B cell (primary cell): ENCODE measurements at regions not wholly inside any gene's neighbourhood (a gene's known extent, or its start where the extent isn't known, plus 50 kb on each side); places are given as distances from the start of the nearest gene placed in this dataset.

Experiments
- ATAC-seq: fragments of 200-7000 bp; cut with Tn5 transposase; one replicate; pipeline ENCODE4 v1.10.0; 2021; ENCODE audit warnings: low read depth, mild to moderate bottlenecking, moderate number of reproducible peaks, moderate library complexity
- CTCF ChIA-PET: fragments of 350-600 bp; sonication (Branson Sonifier 250); formaldehyde crosslinking; loops from one replicate; lab custom pipeline; 2021; ENCODE audit warnings: antibody characterized with exemption, inconsistent platforms; lab: Charles Lee
- POLR2A ChIA-PET: fragments of 350-600 bp; sonication (Branson Sonifier 250); formaldehyde crosslinking; loops from one replicate; lab custom pipeline; 2021; ENCODE audit warnings: antibody characterized with exemption; lab: Charles Lee
- DNase-seq: peaks from one replicate; pipeline ENCODE4 v3.0.0; 2013
- H2AFZ ChIP-seq: 2 replicates; pipeline ENCODE4 v1.6.1; 2012; ENCODE audit warnings: mild to moderate bottlenecking, low read depth, low read length; ENCODE audit not compliant: insufficient read depth, poor library complexity, severe bottlenecking
- H3K27ac ChIP-seq, 2 donors: 1 replicate in 1 of 2; 2 replicates in 1 of 2; pipeline ENCODE4 v1.5.1; 2012 to 2013; ENCODE audit warnings: low read length in 2 of 2, mild to moderate bottlenecking in 2 of 2, moderate library complexity in 1 of 2
- H3K27me3 ChIP-seq, 4 experiments: fragments of 200-600 bp in 1 of 4; sonication (generic) in 1 of 4; replicated peaks in 1 of 4; 1 replicate in 2 of 4; 2 replicates in 2 of 4; pipeline versions ENCODE4 v1.6.1 to v1.7.0; 2013 to 2016; ENCODE audit warnings: low read length in 3 of 4, mild to moderate bottlenecking in 2 of 4, mixed read lengths in 1 of 4, moderate library complexity in 1 of 4; ENCODE audit not compliant: insufficient read depth in 4 of 4, control insufficient read depth in 3 of 4; ENCODE audit errors: control extremely low read depth in 1 of 4
- H3K36me3 ChIP-seq, 2 experiments: replicated peaks in 1 of 2; 1 replicate in 1 of 2; 2 replicates in 1 of 2; pipeline versions ENCODE4 v1.6.1 to v1.7.1; 2013; ENCODE audit warnings: low read length in 1 of 2; ENCODE audit not compliant: insufficient read depth in 2 of 2, control insufficient read depth in 1 of 2; ENCODE audit errors: control extremely low read depth in 1 of 2, extremely low read depth in 1 of 2
- H3K4me1 ChIP-seq, 2 donors: fragments of 200-600 bp in 1 of 2; sonication (generic) in 1 of 2; 1 replicate in 1 of 2; 2 replicates in 1 of 2; pipeline versions ENCODE4 v1.5.1 to v1.6.1; 2013 to 2017; ENCODE audit warnings: low read length in 2 of 2; ENCODE audit not compliant: control insufficient read depth in 2 of 2, insufficient read depth in 2 of 2
- H3K4me2 ChIP-seq: replicated peaks from 2 replicates; pipeline ENCODE3; 2012; ENCODE audit warnings: mild to moderate bottlenecking, low read depth, low read length; ENCODE audit not compliant: poor library complexity, severe bottlenecking
- H3K4me3 ChIP-seq, 5 experiments: fragments of 200-600 bp in 1 of 5; sonication (generic) in 1 of 5; 1 replicate in 3 of 5; 2 replicates in 2 of 5; pipeline versions ENCODE4 v1.5.1 to v1.7.0; 2011 to 2016; ENCODE audit warnings: low read length in 4 of 5, mild to moderate bottlenecking in 4 of 5, low read depth in 2 of 5, control low read depth in 1 of 5, moderate library complexity in 1 of 5; ENCODE audit not compliant: insufficient read depth in 1 of 5; ENCODE audit errors: control extremely low read depth in 1 of 5, extremely low read depth in 1 of 5
- H3K79me2 ChIP-seq: fragments of 200-600 bp; sonication (generic); one replicate; pipeline ENCODE4 v1.6.0; 2016; ENCODE audit warnings: low read length; ENCODE audit not compliant: control insufficient read depth, insufficient read depth
- H3K9ac ChIP-seq: fragments of 200-600 bp; sonication (generic); 2 replicates; pipeline ENCODE4 v1.6.1; 2017; ENCODE audit warnings: mild to moderate bottlenecking, low read length, moderate library complexity
- H3K9me3 ChIP-seq, 3 donors: one replicate each; pipeline versions ENCODE4 v1.6.1 to v1.7.1; 2013; ENCODE audit warnings: low read length in 2 of 3; ENCODE audit not compliant: control insufficient read depth in 2 of 3, insufficient read depth in 1 of 3; ENCODE audit errors: control extremely low read depth in 1 of 3
- H4K20me1 ChIP-seq: 2 replicates; pipeline ENCODE4 v1.6.0; 2012; ENCODE audit warnings: mild to moderate bottlenecking, low read length; ENCODE audit not compliant: insufficient read depth, control insufficient read depth, poor library complexity, severe bottlenecking
- H3K27ac Mint-ChIP-seq: one replicate; pipeline ENCODE4 v1.8.0; 2021; ENCODE audit warnings: mixed read lengths
- H3K27me3 Mint-ChIP-seq: one replicate; pipeline ENCODE4 v1.8.0; 2021; ENCODE audit warnings: mixed read lengths
- H3K4me1 Mint-ChIP-seq: one replicate; pipeline ENCODE4 v1.8.0; 2021; ENCODE audit warnings: mixed read lengths
- H3K4me3 Mint-ChIP-seq: one replicate; pipeline ENCODE4 v1.8.0; 2021; ENCODE audit warnings: mixed read lengths
- H3K9me3 Mint-ChIP-seq: one replicate; pipeline ENCODE4 v1.8.0; 2022; ENCODE audit warnings: mixed read lengths; ENCODE audit not compliant: insufficient read depth
- EZH2 ChIP-seq: IDR thresholded peaks from 2 replicates; pipeline ENCODE4 v1.6.1; 2012; ENCODE audit warnings: borderline replicate concordance, low read depth, mild to moderate bottlenecking, moderate library complexity, low read length; ENCODE audit not compliant: insufficient read depth, poor library complexity, severe bottlenecking
- WGBS: methylation state at CpG from one replicate; pipeline ENCODE4 v1.1.5; 2013; ENCODE audit warnings: missing lambda C conversion rate; ENCODE audit not compliant: insufficient coverage; 5-methylcytosine and 5-hydroxymethylcytosine counted together
- intact Hi-C: fragments of 100-400 bp; cut with micrococcal nuclease; formaldehyde crosslinking; loops from one replicate; pipeline ENCODE4 v1.10.0; 2022
- TF ChIP-seq, protein P1 (sequence below): fragments of 200-600 bp; IDR thresholded peaks from one replicate; pipeline ENCODE4 v1.8.0; 2022; ENCODE audit warnings: antibody characterized with exemption, mild to moderate bottlenecking

DNA sequence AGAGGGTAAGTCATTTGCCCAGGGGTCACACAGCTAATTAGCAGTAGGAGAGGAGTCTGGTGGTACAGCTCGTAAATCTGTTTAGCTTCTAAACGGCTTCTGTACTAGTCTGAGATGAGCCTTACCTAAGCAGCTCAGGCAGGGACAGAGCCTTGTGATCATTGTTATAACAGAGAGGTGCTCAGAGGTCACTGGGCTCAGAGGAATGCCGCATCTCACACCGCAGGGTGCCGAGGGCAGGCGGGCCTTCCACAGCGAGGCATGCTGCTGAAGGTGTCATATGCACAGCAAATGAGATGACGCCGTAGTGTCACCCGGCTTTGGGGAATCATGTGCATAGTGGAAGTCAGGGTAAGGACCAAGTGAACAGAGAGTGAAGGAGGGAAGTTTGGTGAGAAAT is 305.2 kb upstream of the FMN2 start:
- no peak for ATAC-seq
- Histone ChIP-seq H3K9me3 (no peaks in the 10 kb centered on the region), H4K20me1 (no peaks in the 10 kb centered on the region), H3K36me3 (no peaks in the 10 kb centered on the region), H3K4me3 (no peak overlapping the region), H3K27ac (no peak overlapping the region), H3K79me2 (no peaks in the 10 kb centered on the region), H3K27me3 (no peaks in the 10 kb centered on the region), H3K4me1 (no peaks in the 10 kb centered on the region), H2AFZ (no peak overlapping the region), H3K4me2 (no peak overlapping the region), H3K9ac (no peak overlapping the region)
- TF ChIP-seq EZH2: no peak
- TF ChIP-seq, protein P1, sequence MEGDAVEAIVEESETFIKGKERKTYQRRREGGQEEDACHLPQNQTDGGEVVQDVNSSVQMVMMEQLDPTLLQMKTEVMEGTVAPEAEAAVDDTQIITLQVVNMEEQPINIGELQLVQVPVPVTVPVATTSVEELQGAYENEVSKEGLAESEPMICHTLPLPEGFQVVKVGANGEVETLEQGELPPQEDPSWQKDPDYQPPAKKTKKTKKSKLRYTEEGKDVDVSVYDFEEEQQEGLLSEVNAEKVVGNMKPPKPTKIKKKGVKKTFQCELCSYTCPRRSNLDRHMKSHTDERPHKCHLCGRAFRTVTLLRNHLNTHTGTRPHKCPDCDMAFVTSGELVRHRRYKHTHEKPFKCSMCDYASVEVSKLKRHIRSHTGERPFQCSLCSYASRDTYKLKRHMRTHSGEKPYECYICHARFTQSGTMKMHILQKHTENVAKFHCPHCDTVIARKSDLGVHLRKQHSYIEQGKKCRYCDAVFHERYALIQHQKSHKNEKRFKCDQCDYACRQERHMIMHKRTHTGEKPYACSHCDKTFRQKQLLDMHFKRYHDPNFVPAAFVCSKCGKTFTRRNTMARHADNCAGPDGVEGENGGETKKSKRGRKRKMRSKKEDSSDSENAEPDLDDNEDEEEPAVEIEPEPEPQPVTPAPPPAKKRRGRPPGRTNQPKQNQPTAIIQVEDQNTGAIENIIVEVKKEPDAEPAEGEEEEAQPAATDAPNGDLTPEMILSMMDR: no peak
- peaks cover 4% of the 10 kb centered on the region for H3K9me3 Mint-ChIP-seq
- WGBS: 91% methylated on average over 9 of the region's 10 CpGs
- H3K4me3 Mint-ChIP-seq: no peak overlapping the region
- no peak overlapping the region for H3K27ac Mint-ChIP-seq
- intact Hi-C loops: no loop called here
- DNase-seq: no peak
- ChIA-PET CTCF (no interaction called here), POLR2A (no interaction called here)
- no peaks in the 10 kb centered on the region for H3K27me3 Mint-ChIP-seq
- H3K4me1 Mint-ChIP-seq: no peaks in the 10 kb centered on the region

DNA sequence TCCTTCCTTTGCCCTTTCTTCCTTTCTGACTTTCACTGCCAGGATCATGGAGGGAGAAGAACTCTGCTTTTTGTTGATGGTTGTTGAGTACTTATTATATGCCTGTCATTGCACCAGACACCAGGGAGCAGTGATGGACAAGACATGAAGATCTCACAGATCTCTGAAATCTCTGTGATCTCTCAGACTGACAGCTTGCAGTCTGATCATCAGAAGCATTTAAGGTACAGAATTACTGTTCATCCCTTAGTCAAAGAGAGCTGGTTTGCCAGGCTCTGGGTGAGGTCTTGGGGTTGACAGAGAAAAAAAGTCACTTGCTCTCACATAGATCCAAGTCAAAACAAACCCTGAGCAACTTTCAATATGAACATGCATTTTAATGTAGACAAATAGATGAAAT is 299.5 kb upstream of the FMN2 start:
- Histone ChIP-seq H3K9ac (no peak overlapping the region), H3K9me3 (no peaks in the 10 kb centered on the region), H4K20me1 (no peaks in the 10 kb centered on the region), H3K36me3 (no peaks in the 10 kb centered on the region), H3K79me2 (no peaks in the 10 kb centered on the region), H3K27ac (no peak overlapping the region), H3K27me3 (no peaks in the 10 kb centered on the region), H2AFZ (no peak overlapping the region), H3K4me3 (no peak overlapping the region), H3K4me2 (no peak overlapping the region), H3K4me1 (no peaks in the 10 kb centered on the region)
- POLR2A ChIA-PET: no interaction called here
- no peak for TF ChIP-seq EZH2
- TF ChIP-seq, protein P1: no peak
- H3K27ac Mint-ChIP-seq: no peak overlapping the region
- no peaks in the 10 kb centered on the region for H3K4me1 Mint-ChIP-seq
- H3K4me3 Mint-ChIP-seq: no peak overlapping the region
- ATAC-seq (no peak), DNase-seq (no peak)
- no peaks in the 10 kb centered on the region for H3K27me3 Mint-ChIP-seq
- peaks cover 4% of the 10 kb centered on the region for H3K9me3 Mint-ChIP-seq
- CTCF ChIA-PET: no interaction called here
- intact Hi-C loops: no loop called here
